ENCODE measurements at regions not wholly inside any gene's neighbourhood (a gene's known extent, or its start where the extent isn't known, plus 50 kb on each side); places are given as distances from the start of the nearest gene placed in this dataset.

GRCh38 chr3:34200576-34200975, 402.1 kb downstream of the PDCD6IP start:
- Histone ChIP-seq H3K4me3 (ENCODE audit: low read depth, low read length) (no peak overlapping the region), H3K27me3 (replicated peaks) (no peaks in the 10 kb centered on the region), H3K36me3 (replicated peaks) (no peaks in the 10 kb centered on the region), H3K27ac (no peak overlapping the region)
- DNase-seq = no peak
- in situ Hi-C loops (cut with HindIII; ENCODE audit: low pct_ligation_motif_present, low sequenced_read_pairs) = no loop called here
- TF ChIP-seq CTCF (IDR thresholded peaks at IDR 0.05; ENCODE audit: low read depth, low read length, missing control alignments) = no peak

- no peak for TF ChIP-seq CTCF (IDR thresholded peaks at IDR 0.05; ENCODE audit: low read depth, low read length, missing control alignments)
- Histone ChIP-seq H3K4me3 (ENCODE audit: low read depth, low read length) (no peak overlapping the region), H3K27me3 (replicated peaks) (no peaks in the 10 kb centered on the region), H3K36me3 (replicated peaks) (no peaks in the 10 kb centered on the region), H3K27ac (no peak overlapping the region)
- in situ Hi-C loops (cut with HindIII; ENCODE audit: low pct_ligation_motif_present, low sequenced_read_pairs) = no loop called here
- DNase-seq = no peak
These were observed 404.5 kb downstream of the PDCD6IP start for GRCh38 chr3:34202975-34203374.

DNA sequence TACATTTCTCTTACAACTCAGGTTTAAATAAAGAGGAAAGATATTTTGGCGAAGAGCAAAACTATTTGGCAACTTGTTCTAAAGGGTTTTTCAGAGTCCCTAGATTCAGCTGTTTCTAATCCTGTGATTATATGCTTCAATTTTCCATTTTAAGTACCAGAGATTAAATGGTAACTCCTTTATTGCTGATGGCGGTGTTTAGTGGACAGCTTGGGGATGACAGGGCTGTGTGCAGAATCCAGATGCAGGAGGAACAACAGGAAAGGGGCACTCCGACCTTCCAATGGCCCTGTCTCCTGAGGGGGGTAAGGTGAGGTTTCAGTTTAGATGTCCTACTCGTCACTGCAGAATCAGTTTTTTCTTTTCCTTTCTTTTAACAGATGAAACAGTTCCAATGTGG, 405.0 kb downstream of the PDCD6IP start:
- no peaks in the 10 kb centered on the region for H3K36me3 ChIP-seq (replicated peaks)

GRCh38 chr3:34207002-34207401, 408.6 kb downstream of the PDCD6IP start:
- Histone ChIP-seq H3K27me3 (replicated peaks) (no peaks in the 10 kb centered on the region), H3K36me3 (replicated peaks) (no peaks in the 10 kb centered on the region), H3K4me3 (ENCODE audit: low read depth, low read length) (no peak overlapping the region), H3K27ac (no peak overlapping the region)
- no peak for TF ChIP-seq CTCF (IDR thresholded peaks at IDR 0.05; ENCODE audit: low read depth, low read length, missing control alignments)
- in situ Hi-C loops (cut with HindIII; ENCODE audit: low pct_ligation_motif_present, low sequenced_read_pairs) = no loop called here
- peak; percentile 69 for DNase-seq

More for the DNA sequence above, 405.0 kb downstream of the PDCD6IP start:
- TF ChIP-seq CTCF (IDR thresholded peaks at IDR 0.05; ENCODE audit: low read depth, low read length, missing control alignments) = no peak
- in situ Hi-C loops (cut with HindIII; ENCODE audit: low pct_ligation_motif_present, low sequenced_read_pairs) = no loop called here
- no peaks in the 10 kb centered on the region for H3K27me3 ChIP-seq (replicated peaks)
- DNase-seq = no peak
- H3K4me3 ChIP-seq (ENCODE audit: low read depth, low read length) = no peak overlapping the region
- no peak overlapping the region for H3K27ac ChIP-seq

DNA sequence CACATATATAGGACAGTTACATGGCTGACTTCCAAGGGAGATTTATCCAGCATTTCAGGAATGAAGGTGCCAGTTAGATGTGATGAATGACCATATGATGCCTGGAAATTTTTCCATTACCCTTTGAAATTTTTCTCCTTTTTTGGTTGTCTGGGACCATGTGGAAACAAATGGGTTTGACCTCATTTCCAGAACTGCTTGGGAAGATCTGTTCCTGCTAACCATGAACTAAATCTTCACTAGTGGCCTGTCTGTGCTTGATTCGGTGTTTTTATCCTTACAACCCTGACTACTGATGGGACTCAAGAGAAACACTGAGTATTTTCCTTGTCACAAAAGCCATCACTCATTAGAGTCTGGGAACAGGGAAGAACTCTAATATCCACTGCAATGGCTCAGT, 409.4 kb downstream of the PDCD6IP start:
- DNase-seq = no peak
- Histone ChIP-seq H3K27me3 (replicated peaks) (no peaks in the 10 kb centered on the region), H3K4me3 (ENCODE audit: low read depth, low read length) (no peak overlapping the region), H3K36me3 (replicated peaks) (no peaks in the 10 kb centered on the region), H3K27ac (peak overlapping the region; percentile 32)
- in situ Hi-C loops (cut with HindIII; ENCODE audit: low pct_ligation_motif_present, low sequenced_read_pairs) = no loop called here
- no peak for TF ChIP-seq CTCF (IDR thresholded peaks at IDR 0.05; ENCODE audit: low read depth, low read length, missing control alignments)

DNA sequence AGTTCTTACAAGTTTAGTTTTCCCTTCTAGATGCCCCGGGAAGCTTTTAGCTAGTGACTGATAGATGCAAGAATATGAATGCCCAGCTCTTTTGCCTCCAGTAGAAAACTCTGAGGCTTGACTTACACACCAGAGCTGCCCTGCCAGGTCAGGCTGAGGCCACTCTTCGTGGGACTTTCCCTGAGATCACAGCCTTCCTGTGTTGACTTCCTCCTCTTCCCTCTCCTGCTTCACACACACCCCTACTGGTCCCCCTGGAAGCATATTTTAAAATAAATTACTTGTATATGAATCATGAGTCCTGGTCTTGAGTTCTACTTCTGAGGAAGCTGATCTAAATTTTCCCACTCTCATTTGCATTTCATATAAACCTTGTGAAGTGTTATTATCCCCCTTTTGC, 413.7 kb downstream of the PDCD6IP start:
- in situ Hi-C loops (cut with HindIII; ENCODE audit: low pct_ligation_motif_present, low sequenced_read_pairs) = no loop called here
- no peak for TF ChIP-seq CTCF (IDR thresholded peaks at IDR 0.05; ENCODE audit: low read depth, low read length, missing control alignments)
- peak; percentile 50 for DNase-seq

More for the DNA sequence above, 413.7 kb downstream of the PDCD6IP start:
- Histone ChIP-seq H3K4me3 (ENCODE audit: low read depth, low read length) (no peak overlapping the region), H3K27me3 (replicated peaks) (no peaks in the 10 kb centered on the region), H3K27ac (peak overlapping the region; percentile 56), H3K36me3 (replicated peaks) (no peaks in the 10 kb centered on the region)

Data from brain microvascular endothelial cell (primary cell).